Fibroblast of skin of right biceps (primary cell): ENCODE measurements at regions not wholly inside any gene's neighbourhood (a gene's known extent, or its start where the extent isn't known, plus 50 kb on each side); places are given as distances from the start of the nearest gene placed in this dataset.

Experiments
- DNase-seq: peaks from one replicate; pipeline ENCODE4 v3.0.0-alpha.2; 2013

- no peak for DNase-seq
Measured at GRCh38 chr2:185152186-185152585, 553.9 kb downstream of the ZNF804A start.

- no peak for DNase-seq
Measured at GRCh38 chr2:185161701-185162100, 563.4 kb downstream of the ZNF804A start.

- DNase-seq = no peak
Measured at GRCh38 chr2:185174353-185174752, 564.3 kb upstream of the FSIP2 start.

- DNase-seq = no peak
Measured at GRCh38 chr2:185179743-185180142, 558.9 kb upstream of the FSIP2 start.

GRCh38 chr2:185181901-185182300 is 556.7 kb upstream of the FSIP2 start:
- no peak for DNase-seq

- no peak for DNase-seq
Measured at GRCh38 chr2:185185044-185185443, 553.6 kb upstream of the FSIP2 start.

GRCh38 chr2:185187421-185187820 is 551.2 kb upstream of the FSIP2 start:
- no peak for DNase-seq

GRCh38 chr2:185188656-185189055 is 549.9 kb upstream of the FSIP2 start:
- no peak for DNase-seq

- no peak for DNase-seq
Measured at GRCh38 chr2:185201063-185201462, 537.5 kb upstream of the FSIP2 start.

- DNase-seq = no peak
Measured at GRCh38 chr2:185202381-185202780, 536.2 kb upstream of the FSIP2 start.

- DNase-seq = no peak
Measured at GRCh38 chr2:185202945-185203528, 535.6 kb upstream of the FSIP2 start.

GRCh38 chr2:185208261-185208660 is 530.3 kb upstream of the FSIP2 start:
- peak; percentile 24 for DNase-seq

GRCh38 chr2:185215497-185215896 is 523.1 kb upstream of the FSIP2 start:
- DNase-seq = no peak

GRCh38 chr2:185219981-185220380 is 518.6 kb upstream of the FSIP2 start:
- DNase-seq = no peak

- no peak for DNase-seq
Measured at GRCh38 chr2:185222311-185222710, 516.3 kb upstream of the FSIP2 start.

GRCh38 chr2:185227391-185227790 is 511.2 kb upstream of the FSIP2 start:
- no peak for DNase-seq

GRCh38 chr2:185239491-185239890 is 499.1 kb upstream of the FSIP2 start:
- DNase-seq = no peak

GRCh38 chr2:185240796-185241195 is 497.8 kb upstream of the FSIP2 start:
- DNase-seq = no peak

- no peak for DNase-seq
Measured at GRCh38 chr2:185241556-185241955, 497.0 kb upstream of the FSIP2 start.

GRCh38 chr2:185242462-185242861 is 496.1 kb upstream of the FSIP2 start:
- no peak for DNase-seq

GRCh38 chr2:185245216-185245615 is 493.4 kb upstream of the FSIP2 start:
- no peak for DNase-seq

- no peak for DNase-seq
Measured at GRCh38 chr2:185245806-185246205, 492.8 kb upstream of the FSIP2 start.

GRCh38 chr2:185246717-185247116 is 491.9 kb upstream of the FSIP2 start:
- DNase-seq = no peak

- DNase-seq = peak; percentile 3
Measured at GRCh38 chr2:185255566-185255965, 483.0 kb upstream of the FSIP2 start.

GRCh38 chr2:185265747-185266146 is 472.9 kb upstream of the FSIP2 start:
- no peak for DNase-seq

GRCh38 chr2:185268651-185269050 is 470.0 kb upstream of the FSIP2 start:
- no peak for DNase-seq
